GM18517 (cell line): ENCODE measurements at regions not wholly inside any gene's neighbourhood (a gene's known extent, or its start where the extent isn't known, plus 50 kb on each side); places are given as distances from the start of the nearest gene placed in this dataset.

Experiments used
- ATAC-seq: cut with Tn5 transposase; IDR thresholded peaks from one replicate; pipeline ENCODE4 v1.9.1; 2021; ENCODE audit warnings: mild to moderate bottlenecking, moderate library complexity; ENCODE audit not compliant: unreplicated experiment

DNA sequence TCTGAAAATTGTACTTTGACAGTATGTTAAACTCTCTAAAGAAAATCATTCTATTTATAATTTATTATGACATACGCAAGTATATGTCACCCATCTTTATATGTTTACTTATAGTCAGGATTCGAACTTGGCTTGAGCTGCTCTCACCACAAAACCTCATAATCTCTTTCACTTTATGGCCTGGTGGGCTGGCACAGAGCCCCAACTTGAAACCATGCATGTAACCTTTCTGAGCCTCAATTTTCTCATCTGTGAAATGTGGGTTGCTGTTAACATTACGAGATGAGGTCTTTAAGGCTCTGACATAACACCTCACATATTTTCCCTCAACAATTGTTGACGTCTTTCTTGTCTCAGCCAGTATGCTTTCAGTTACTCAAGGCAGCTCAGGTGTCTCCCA is 69.4 kb upstream of the PFN2 start:
- ATAC-seq = no peak

GRCh38 chr3:150038830-150039229 is 68.1 kb upstream of the PFN2 start:
- no peak for ATAC-seq

DNA sequence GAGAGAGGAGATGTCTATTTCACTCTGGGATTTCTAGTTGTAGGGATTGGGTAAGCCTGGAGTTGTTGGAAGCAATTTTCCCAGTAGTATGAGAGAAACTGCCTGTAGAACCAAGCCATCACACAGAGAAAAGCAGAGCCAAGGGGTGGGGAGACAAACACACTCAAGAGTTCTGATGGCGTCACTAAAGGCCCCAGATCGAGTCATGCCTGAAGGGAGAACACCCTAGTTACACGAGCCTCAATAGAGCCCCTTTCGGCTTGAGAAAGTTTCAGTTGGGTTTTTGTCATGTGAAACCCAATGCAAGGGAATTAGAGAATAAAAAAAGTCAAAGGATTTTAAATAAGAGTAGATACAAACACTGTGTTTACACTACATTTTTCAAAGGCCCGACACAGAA is 66.1 kb upstream of the PFN2 start:
- no peak for ATAC-seq

GRCh38 chr3:150035910-150036612 is 65.4 kb upstream of the PFN2 start:
- ATAC-seq = no peak

DNA sequence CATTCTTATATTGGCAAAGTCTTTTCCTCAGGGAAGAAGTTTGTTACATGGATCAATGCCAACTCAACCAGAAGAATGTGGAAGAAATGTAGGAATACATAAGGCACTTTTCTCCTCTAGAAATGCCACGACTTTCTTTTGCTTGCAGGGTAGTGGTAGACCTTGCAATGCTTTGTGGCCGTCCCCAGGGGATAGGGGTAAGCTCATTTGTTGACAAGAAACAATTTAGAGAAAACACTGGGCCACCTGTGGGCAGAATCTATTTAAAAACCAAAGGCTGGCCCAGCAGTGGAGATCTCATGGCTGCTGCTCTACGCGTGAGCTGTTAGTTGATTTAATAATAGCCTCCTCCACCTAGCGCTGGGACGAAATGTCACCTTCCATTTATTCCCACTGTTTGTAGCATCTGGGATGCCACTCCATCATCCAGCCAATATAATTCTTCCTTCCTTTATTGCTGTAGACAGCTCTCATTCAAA is 64.6 kb upstream of the PFN2 start:
- no peak for ATAC-seq

DNA sequence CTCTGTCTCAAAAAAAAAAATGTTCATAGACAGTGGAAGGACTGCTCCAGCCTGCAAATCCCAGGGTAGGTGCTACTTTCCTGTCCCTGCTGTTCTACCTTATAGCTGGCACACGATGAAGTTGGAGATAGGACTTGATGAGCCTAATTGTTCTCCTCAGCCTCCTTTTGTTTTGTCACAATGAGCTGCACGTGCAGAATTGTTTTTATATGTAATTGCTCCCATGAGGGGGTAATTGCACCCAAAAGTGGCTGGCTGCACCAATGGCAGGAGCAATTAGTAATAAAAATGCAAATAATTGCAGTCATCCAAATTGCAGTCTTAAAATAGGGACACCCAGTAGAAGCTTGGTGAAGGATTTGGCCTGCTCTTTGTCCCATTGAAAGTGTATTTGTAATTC is 63.0 kb upstream of the PFN2 start:
- no peak for ATAC-seq

DNA sequence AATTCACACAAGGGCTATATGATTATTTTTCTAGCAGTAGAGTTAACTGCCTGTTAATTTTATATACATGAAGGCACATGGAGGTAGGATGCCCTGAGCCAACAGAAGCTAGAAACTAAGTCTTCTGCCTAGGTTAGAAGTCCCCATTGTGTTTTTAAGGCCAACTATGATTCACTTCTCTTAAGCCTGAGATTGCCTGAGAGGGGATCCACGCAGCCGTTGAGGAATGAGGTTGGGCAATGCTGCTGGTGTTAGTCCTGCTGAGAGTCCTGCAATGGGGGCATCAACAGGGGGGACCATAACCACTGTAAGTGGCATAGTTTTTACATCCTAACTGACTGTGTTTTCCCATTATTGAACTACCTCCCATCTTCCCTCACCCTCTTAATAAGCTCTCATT is 60.1 kb upstream of the PFN2 start:
- no peak for ATAC-seq

- ATAC-seq = no peak
Measured at GRCh38 chr3:150023239-150023636, 52.5 kb upstream of the PFN2 start.

GRCh38 chr3:150022381-150023238 is 51.9 kb upstream of the PFN2 start:
- peak; percentile 90 for ATAC-seq

DNA sequence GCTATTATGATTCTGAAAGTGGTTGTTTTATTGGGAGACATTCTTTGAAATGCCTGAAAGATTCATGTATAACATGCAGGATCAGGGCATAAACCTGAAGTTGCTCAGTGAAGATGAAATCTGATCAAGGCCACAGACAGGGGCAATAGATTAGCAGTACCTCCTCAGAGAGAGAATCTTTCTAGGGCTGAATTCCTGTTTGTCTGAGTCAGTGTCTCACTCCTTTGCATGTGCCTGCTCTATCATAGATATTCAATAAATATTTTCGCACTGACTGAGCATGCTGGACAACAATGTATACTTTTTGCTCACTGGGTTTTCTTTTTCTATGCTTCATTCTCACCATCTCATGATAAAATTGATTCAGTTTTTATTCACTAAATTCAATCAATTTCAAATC is 49.8 kb upstream of the PFN2 start:
- ATAC-seq = no peak
